Astrocyte of the cerebellum (primary cell): ENCODE measurements at regions not wholly inside any gene's neighbourhood (a gene's known extent, or its start where the extent isn't known, plus 50 kb on each side); places are given as distances from the start of the nearest gene placed in this dataset.
A peak's percentile ranks its signal among the peaks of the same experiment; 100 is the strongest.
"Not testable (repeated sequence)": the region's sequence is repeated elsewhere in the genome, so short reads cannot be mapped to it uniquely, and the experiment has no call there.

Source experiments
- DNase-seq: peaks from one replicate; pipeline ENCODE4 v3.0.0-alpha.2; 2011; ENCODE audit warnings: low read depth
- H3K4me3 ChIP-seq: 2 replicates; pipeline ENCODE4 v1.5.1; 2011; ENCODE audit warnings: mild to moderate bottlenecking, low read depth, low read length, moderate library complexity
- in situ Hi-C: cut with HindIII; loops from 2 replicates; pipeline ENCODE4 v1.10.0; 2017; ENCODE audit warnings: low sequenced_read_pairs

DNA sequence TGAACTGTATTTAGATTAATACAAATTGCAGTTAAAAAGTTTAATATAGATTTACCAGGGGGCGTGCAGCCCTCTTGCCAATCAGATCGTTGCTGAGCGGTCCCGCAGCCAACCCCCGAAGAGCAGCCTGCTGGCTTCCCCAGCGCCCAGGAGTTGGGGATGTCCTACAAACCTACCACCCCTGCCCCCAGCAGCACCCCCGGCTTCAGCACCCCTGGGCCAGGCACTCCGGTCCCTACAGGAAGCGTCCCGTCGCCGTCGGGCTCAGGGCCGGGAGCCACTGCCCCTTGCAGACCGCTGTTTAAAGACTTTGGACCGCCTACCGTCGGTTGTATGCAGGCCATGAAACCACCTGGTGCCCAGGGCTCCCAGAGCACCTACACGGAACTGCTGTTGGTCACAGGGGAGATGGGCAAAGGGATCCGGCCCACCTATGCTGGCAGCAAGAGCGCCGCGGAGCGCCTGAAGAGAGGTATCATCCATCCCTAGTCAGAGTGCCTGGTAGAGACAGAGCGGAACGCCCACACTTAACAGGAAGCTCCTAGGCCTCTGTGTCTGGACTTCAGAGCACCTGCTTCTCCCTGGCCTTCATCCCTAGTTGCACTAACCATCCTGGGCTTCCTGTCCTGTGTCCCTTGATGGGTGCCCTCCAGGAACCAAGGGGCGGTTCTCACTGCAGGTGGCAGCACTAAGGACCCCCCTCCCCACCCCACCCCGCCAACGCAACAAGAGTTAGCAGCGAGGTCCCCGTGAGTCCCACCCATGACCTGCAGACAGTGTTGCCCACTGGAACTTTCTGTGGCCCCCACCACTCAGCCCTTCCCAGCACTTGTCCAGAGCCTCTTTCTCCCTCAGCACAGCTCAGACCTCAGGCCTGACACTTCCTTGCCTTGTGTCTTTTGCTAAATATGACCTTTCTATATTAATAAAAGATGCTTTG, 91.5 kb upstream of the ZNG1F start:
- in situ Hi-C loops, H3K4me3 ChIP-seq, DNase-seq: not testable (repeated sequence)

DNA sequence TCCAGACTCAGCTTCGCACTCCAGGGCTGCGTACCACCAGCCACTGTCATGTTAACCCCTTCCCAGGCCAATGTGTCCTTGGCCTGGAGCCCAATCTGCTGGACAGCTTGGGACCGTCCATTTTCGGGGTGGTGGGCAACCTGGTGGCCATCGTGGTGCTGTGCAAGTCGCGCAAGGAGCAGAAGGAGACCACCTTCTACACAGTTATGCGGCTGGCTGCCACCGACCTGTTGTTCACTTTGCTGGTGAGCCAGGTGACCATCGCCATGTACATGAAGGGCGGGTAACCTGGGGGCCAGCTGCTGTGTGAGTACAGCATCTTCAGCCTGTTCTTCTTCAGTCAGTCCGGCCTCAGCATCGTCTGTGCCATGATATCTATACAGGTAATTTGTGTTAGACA, 90.3 kb upstream of the ZNG1F start:
- in situ Hi-C loops, DNase-seq, H3K4me3 ChIP-seq: not testable (repeated sequence)

DNA sequence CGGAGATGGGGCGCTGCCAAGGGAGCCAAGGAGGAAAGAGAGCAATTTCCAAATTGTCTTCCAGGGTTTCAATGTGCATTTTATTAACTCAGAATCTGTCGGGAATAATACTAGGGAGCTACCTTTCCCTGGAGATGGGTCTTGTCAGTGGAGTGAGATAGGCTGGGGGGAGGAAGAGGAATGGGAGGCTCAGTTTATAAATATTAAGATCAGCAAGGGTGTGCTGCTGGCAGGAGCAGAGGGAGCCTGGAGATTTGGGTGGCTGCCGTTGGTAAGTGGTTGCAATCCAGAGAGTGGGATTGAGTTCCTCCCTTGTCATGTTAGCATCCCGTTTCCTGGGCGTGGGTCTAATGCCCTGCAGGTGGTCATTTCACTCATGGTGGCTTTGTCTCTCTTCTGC, 89.9 kb upstream of the ZNG1F start:
- in situ Hi-C loops, DNase-seq, H3K4me3 ChIP-seq: not testable (repeated sequence)

DNA sequence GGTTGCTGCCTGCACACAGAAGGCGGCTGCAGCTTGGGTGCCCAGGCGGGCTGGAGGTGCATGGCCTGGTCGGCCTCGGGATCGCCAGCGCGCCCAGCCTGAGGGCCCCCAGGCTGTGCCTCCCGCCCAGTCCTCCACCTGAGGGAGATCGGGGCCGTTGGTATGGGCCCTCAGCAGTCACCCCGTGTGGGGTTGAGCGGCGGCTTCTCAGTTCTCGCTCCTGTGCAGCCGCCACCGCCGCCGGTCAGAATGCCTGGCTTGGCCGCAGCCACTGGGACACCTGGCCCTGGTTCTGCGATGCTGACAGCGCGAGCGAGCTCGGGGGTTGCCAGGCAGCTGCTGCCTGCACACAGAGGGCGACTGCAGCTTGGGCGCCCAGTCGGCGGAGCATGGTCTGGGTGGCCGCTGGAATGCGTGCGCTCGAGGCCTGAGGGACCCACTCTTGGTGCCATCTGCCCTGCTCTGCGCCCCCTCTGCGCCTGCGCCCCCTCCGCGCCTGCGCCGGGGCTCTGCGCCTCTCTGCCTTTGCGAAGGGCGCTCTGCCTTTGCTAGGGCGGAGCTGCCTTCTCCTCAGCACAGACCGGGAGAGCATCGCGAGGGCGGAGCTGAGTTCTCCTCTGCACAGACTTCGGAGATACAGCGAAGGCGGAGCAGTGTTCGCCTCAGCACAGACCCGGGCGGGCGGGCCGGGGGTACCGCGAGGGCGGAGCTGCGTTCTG, 84.6 kb upstream of the ZNG1F start:
- peak; percentile 26 for DNase-seq
- in situ Hi-C loops = not testable (repeated sequence)
- H3K4me3 ChIP-seq = peak overlapping the region; percentile 41

DNA sequence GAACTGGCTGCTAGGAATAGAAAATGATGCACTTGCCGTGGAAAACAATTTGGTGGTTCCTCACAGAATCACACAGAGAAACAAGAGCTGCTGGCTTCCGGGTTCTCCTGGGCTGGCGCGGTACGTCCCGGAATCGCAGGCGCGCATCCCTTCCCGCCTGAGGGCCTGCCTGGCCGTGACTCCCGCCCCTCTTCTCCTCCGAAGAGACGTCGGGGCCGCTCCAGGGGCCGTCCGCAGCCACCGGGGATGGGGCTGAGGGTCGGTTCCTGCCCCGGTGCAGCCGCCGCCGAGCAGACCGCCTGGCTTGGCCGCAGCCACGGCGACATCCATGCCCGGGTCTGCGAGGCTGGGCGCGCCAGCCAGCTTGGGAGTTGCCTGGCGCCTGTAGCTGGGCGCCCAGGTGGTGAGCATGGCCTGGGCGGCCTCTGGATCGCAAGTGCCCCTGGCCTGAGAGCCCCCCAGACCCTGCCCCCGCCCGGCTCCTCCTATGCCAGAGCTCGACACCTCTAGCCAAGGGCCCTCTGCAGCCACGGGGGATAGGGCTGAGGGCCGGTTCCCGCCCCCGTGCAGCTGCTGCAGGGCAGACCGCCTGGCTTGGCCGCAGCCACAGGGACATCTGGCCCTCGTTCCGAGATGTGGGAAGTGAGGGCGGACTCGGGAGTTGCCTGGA, 83.9 kb upstream of the ZNG1F start:
- DNase-seq, in situ Hi-C loops: not testable (repeated sequence)
- H3K4me3 ChIP-seq = peak overlapping the region; percentile 35

DNA sequence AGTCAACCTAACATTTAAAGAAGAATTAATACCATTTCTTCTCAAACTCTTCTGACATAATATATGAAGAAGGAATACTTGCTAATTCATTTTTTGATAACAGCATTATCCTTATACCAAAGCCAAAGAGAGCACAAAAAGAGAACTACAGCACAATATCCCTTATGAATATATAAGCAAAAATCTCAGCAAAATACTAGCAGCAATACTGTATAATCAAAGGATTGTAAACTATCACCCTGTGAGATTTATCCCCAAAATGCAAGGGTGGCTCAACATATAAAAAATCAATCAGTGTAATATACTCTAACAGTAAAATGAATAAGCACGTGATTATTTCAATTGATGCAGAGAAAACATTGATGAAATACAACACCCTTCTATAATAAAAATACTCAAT, 81.9 kb upstream of the ZNG1F start:
- in situ Hi-C loops, DNase-seq, H3K4me3 ChIP-seq: not testable (repeated sequence)

DNA sequence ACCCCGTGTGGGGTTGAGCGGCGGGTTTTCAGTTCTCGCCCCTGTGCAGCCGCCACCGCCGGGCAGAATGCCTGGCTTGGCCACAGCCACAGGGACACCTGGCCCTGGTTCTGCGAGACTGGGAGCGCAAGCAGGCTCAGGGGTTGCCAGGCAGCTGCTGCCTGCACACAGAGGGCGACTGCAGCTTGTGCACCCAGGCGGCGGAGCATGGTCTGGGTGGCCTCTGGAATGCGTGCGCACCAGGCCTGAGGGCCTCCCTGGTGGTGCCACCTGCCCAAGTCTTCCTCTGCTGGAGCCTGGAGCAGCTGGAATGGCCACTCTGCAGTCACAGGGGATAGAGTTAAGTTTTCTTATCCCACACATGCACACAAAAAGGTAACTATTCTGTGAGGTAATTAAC, 80.4 kb upstream of the ZNG1F start:
- H3K4me3 ChIP-seq, in situ Hi-C loops: not testable (repeated sequence)

DNA sequence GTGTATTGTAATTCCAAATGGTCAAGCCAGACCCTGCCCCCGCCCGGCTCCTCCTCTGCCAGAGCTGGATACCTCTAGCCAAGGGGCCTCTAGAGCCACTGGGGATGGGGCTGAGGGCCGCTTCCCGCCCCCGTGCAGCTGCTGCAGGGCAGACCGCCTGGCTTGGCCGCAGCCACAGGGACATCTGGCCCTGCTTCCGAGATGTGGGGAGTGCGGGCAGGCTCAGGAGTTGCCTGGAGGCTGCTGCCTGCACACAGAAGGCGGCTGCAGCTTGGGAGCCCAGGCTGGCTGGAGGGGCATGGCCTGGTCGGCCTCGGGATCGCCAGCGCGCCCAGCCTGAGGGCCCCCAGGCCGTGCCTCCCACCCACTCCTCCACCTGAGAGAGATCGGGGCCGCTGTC, 79.9 kb upstream of the ZNG1F start:
- DNase-seq, H3K4me3 ChIP-seq, in situ Hi-C loops: not testable (repeated sequence)

More for the DNA sequence above, 80.4 kb upstream of the ZNG1F start:
- not testable (repeated sequence) for DNase-seq

DNA sequence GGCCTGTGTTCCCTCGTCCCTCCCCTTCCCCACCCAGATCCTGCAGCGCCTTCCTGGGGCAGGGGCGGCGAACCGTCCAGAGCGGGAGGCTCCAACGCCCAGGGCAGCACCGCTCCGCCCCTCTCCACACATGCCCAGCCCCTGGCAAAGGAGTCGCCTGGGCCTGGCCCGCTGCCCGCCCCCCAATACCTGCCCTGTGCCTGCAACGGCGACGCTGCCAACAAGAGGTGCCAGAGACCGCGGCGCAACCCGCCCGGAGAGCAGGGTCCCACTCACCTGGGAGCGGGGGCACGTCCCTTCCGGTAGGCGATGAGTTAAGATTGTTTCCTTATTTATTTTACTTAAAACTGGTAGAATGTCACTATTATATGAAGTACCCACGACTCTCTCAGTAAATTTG, 77.5 kb upstream of the ZNG1F start:
- in situ Hi-C loops, H3K4me3 ChIP-seq, DNase-seq: not testable (repeated sequence)

DNA sequence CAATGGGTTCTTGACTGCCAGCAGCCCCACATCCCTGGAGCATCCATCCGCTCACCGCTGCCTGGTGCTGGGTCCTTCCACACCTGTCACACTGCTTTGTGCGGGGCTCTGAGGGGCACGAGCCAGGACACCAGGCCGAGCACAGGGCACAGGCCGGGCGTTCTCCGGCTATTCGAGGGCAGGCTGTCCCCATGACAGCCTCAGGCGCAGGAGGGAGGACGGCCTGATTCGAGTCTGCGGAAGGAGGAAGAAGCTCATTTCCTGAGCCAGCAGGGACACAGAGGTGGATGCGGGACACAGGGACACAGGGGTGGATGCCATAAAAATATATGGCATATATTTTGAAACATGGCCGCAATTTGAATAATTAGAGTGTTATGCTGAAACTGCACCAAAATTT, 76.9 kb upstream of the ZNG1F start:
- in situ Hi-C loops, H3K4me3 ChIP-seq, DNase-seq: not testable (repeated sequence)

DNA sequence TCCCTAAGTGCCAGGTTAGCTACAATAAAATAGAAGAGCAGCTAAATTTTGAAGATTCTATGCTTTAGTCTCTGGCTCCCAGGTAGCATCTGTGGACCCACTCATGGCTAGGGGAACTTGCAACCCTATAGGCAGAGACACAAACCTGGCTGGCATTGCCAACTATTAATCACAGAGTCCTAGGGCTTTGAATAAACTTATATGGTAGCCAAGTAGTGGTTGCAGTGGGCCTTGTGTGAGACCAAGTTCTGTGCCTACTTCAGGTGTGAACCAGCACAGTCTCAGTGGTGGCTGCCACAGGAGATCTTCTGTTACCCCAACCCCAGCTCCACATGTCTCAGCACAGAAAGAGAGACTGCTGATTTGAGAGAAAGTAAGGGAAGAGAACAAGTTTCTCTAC, 62.9 kb upstream of the ZNG1F start:
- H3K4me3 ChIP-seq, in situ Hi-C loops, DNase-seq: not testable (repeated sequence)

DNA sequence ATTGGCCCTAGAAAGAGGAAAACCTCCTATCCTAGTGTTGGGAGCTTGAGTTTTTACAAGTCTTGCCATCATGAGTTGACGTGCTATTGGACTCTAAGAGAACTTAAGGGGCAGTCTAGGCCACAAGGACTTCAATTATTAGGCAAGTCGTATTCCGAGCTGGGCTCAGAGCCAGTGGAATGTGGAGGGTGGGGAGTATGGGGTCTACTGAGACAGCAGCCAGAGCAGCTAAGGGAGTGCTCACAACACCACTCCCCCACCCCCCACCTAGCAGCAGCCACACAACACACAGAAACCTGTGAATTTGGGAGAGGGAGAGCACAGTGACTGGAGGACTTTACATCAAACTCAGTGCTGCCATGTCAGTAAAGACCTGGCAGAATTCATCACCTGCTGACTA, 62.0 kb upstream of the ZNG1F start:
- DNase-seq, in situ Hi-C loops, H3K4me3 ChIP-seq: not testable (repeated sequence)

DNA sequence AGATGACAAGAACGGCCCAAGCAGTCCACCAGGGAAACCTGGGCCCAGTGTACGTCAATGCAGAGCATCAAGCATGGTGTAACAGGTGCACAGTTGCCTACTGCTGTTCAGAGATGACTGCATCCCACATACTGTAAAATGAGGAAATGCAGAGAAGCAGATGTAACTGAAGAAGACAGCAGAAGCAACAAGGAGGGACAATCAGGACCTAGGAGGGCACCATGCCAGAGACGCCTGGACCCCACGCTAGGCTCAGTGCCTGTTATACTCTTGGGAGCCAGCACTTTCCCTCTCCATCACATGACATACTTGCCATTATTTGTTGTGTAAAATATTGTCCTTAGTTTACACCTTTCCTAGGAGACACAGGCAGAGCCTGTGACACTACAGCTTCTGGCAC, 57.6 kb upstream of the ZNG1F start:
- H3K4me3 ChIP-seq, DNase-seq, in situ Hi-C loops: not testable (repeated sequence)
